HG02798 (cell line): ENCODE measurements at regions not wholly inside any gene's neighbourhood (a gene's known extent, or its start where the extent isn't known, plus 50 kb on each side); places are given as distances from the start of the nearest gene placed in this dataset.
"Not testable (repeated sequence)": the region's sequence is repeated elsewhere in the genome, so short reads cannot be mapped to it uniquely, and the experiment has no call there.

Experiments used
- ATAC-seq: cut with Tn5 transposase; IDR thresholded peaks from one replicate; pipeline ENCODE4 v1.9.1; 2021; ENCODE audit warnings: mild to moderate bottlenecking; ENCODE audit not compliant: unreplicated experiment, poor library complexity

- ATAC-seq, result no peak
Observed at GRCh38 chr2:22359071-22359672, 1025.8 kb upstream of the KLHL29 start.

- ATAC-seq, result no peak
Observed at GRCh38 chr2:22360735-22361374, 1024.1 kb upstream of the KLHL29 start.

DNA sequence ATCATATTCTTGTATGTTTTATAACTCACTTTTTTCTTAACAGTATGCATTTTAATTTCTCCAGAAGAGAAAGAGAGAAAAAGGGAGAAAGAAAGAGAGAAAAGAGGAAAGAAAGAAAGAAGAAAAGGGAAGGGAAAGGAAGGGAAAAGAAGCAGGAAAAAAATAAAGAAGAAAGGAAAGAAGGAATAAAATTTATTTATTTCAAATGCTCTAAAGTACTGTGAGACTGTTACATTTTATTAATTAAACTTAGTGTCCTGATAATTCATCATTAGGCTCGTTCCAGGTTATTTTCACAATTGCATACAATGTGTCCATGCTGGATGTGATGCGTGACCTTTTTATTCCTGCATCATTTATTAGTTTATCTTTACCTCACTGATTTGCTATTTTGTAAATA lies 1023.4 kb upstream of the KLHL29 start:
- ATAC-seq, result no peak

DNA sequence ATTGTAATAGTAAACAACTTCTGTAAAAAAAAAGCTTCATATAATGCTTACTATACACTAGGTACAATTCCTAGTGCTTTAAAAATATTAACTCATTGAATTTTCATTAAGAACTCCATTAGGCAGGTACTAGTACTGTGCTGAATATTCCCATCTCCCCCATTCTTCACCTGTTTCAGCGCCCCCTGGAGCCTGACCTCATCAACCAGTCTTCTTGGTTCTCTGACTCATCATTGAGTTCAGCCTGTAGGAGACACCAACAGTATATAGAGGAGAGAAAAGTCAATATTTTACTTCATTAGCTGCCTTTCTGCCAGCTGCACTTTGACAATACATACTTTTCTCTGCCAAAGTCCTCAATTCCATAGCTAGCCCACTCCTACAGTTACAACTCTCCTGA lies 1009.9 kb upstream of the KLHL29 start:
- ATAC-seq, result no peak

DNA sequence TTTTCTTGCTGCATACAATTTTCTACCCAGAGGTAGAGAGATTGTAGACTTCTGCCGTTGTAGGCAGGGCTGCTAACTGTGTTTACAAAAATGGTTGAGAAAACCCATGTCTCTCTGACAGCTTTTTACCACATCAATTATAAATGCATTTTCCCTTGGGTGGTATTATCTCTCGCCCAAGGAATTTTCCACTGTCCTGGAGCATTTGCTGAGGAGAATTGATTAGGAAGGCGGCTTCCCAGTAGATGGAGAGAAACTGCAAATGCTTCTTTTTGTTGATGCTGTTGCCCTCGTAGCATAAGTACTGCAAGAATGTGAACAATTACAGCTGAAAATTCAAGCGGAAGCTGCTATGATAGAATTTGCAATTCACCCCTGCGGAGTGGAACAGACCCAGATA lies 1007.7 kb upstream of the KLHL29 start:
- ATAC-seq, result no peak

- ATAC-seq, result no peak
Observed at GRCh38 chr2:22382479-22383169, 1002.4 kb upstream of the KLHL29 start.

- ATAC-seq, result no peak
Observed at GRCh38 chr2:22397847-22398246, 987.1 kb upstream of the KLHL29 start.

DNA sequence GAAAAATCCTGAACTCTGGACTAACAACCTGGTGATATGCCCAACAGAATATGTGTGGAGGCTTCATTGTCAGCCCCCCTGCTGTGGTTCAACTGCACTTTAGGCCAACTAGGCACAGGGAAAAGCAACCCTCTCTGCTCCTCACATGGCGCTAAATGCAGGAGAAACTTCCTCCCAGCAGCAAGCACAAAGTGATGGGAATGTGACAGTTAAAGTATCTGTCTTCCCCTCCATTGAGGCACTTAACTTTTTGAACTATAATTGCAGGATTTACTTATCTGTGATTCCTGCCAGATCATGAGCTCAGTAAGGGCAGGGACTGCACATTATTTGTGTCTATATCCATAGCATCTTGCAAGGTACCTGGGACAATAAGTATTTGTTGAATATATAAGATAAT lies 981.2 kb upstream of the KLHL29 start:
- no peak for ATAC-seq

GRCh38 chr2:22406625-22407024 lies 978.4 kb upstream of the KLHL29 start:
- ATAC-seq, result no peak

DNA sequence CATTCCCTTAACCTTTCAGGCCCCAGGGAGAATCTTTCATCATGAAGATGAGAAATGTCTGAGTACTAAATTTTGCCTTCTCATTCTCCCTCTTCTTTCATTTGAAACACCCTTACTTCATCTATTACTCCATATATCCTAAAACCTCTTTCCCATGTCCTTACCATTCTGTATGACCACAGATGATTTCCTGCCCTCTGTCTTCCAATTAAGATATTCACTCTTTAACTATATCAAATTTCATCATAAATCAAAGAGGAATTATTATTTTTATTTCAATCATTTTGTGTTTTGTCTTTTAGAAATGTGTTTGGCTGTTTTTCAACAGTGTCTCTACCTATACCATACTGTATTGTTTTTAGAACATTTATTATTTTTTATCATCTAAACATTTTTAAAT lies 964.9 kb upstream of the KLHL29 start:
- ATAC-seq, result no peak

DNA sequence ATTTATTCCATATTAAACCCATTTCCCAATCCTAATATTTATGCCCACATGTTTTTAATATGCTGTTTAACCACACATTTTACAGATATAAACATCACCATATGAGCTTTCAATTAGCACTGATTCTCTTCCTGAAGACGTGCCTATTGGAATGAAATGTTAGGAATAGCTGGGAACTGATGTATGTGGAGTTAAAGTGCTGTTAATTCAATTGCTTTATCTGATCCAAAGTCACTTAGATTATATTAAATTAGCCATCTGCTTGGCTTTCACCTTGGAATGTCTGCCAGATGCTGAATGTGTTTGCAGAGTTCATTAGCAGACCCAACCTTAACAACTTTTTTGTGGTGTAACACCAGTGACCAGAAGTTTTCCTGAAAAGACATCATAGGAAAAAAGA lies 942.9 kb upstream of the KLHL29 start:
- no peak for ATAC-seq

DNA sequence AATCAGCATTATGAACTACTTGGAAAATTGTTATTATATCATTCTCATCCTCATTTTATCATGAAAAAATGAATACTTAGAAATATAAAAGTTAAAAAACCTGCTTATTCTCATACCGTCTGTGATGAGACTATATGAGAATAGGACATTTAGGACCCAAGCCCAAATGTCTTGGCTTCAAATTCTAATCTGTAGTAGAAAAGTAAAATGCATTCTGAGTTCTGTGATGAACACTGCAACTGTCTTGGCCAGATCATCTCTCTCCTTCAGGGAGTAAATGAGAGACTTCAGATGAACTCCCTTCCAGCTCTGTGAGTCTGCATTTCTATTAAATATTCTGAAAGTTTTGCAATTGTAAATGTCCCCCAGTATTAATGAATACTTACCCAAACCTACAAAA lies 940.7 kb upstream of the KLHL29 start:
- ATAC-seq, result no peak

- no peak for ATAC-seq
Observed at GRCh38 chr2:22449696-22450095, 935.3 kb upstream of the KLHL29 start.

- ATAC-seq, result no peak
Observed at GRCh38 chr2:22450831-22451230, 934.1 kb upstream of the KLHL29 start.

DNA sequence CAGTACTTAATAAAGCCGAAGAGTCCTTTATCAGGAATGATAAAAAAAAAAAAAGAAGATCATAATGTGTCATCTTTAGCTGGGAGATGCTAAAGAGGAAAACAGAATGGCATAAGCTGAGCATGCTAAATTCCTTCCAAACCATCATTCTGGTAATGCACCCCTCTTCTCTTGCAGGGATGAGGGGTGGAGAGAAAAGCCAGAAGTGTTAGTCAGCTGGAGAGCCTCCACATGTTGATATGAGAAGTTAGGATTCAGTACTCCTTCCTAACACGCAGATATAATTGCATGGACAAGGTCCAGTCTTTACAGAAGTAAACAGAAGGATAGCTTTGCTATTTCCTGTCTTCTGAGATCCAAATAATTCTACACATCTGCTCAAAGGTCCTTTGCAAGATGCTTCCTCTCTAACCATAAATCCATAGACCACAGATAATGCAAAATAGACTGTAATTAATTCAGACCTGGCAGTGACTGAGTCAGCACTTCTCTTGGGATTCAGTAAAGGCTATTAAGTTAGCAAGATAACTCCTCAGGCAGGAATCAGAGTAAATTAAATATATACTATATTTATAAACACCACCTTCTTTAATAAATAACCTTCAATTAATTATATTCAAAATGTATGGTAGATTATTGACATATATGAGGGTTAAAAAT lies 930.0 kb upstream of the KLHL29 start:
- no peak for ATAC-seq

- ATAC-seq, result no peak
Observed at GRCh38 chr2:22458440-22458839, 926.5 kb upstream of the KLHL29 start.

DNA sequence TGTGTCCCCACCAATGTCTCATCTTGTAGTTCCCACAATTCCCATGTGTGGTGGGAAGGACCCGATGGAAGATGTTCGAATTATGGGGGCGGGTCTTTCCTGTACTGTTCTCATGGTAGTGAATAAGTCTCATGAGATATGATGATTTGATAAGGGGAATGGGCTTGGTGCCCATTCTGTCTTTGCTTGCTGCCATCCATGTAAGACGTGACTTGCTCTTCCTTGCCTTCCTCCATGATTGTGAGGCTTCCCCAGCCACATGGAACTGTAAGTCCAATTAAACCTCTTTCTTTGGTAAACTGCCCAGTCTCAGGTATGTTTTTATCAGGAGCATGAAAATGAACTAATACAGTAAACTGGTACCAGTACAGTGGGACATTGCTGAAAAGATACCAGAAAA lies 909.9 kb upstream of the KLHL29 start:
- ATAC-seq, result not testable (repeated sequence)

DNA sequence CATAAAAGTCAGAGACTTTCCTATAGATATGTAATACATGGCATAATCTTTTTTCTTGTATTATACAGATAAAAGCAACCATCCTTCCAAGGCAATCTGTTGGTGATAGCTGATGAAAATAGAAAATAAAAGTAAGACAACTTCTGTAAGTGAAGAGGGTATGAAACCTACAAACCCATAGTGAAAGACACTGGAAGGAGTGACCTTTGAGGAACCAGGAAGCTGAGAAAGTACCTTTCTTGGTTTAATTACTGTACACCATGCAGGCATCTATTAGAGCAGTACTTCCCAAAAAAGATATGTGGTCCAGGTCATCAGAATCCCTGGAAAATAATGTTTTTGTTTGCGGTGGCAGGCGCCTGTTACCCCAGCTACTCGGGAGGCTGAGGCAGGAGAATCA lies 906.6 kb upstream of the KLHL29 start:
- no peak for ATAC-seq

DNA sequence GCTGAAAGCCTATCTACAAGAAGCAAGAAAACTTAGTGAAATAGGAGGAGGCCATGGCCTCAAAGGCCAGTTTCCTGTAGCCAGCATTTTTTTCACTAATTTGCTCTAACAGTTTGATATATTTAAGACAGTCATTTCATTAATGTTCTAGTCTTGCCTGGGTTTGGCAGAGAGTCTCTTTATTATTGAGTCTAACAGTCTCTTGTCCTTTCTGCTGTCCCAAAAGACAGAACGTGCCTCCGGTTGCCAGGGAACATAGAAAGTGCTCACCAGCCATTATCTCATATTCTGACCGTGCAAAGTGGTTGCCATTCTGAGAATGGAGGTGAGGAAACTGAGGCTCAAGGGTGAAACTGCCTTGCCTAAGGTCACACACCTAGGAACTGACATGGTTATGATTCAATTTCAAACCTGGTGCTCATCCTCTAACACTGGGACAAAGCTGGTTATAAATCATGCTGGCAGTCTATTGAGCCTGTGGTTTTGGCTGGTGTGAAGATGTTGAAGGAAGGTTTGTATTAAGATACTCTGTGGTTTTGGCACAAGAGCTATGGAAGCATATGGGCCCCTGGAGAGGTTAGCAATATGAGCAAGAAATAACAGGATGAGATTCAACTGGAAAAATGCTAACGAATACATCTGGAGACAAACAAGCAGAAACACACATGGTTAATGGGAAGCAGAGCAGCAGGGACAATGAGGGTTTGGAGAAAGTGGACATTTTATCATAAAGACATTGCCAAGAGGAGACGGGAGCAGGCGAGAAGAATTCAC lies 903.3 kb upstream of the KLHL29 start:
- ATAC-seq, result no peak

DNA sequence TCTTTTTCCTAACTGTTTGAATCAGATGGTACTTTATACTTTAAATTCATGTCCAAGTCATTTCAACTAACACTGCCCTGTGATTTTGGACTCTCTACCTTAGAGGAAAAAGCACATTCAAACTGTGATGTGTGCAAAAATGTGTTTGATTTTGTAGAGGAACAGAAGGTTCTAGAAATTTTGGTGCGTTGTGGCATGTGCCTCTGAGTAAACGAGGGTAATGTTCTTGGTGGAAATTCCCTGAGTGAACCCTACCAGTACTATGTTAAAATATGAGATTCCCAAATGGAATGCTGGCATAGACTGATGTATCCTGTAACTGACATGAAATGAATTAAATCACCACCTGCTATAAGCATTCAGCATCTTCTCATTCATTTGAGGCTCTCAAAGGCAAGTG lies 901.9 kb upstream of the KLHL29 start:
- no peak for ATAC-seq

DNA sequence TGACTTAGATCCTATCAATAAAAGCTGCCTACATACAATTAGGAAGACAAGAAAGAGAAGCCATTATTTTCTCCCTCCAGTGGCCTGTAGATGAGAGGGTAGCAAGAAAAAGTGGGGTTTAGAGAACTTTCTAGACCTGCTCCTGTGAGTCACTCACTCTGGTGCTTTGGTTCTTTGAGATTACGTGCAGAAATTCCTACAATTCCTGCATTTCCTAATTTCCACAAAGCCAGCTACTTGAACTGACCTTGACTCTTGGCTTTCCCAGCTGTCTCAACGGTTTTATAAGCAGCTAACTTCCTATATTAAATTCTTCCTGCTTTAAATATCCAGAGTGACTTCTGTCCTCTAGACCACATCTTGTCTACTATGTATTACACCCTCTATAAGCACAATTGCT lies 899.5 kb upstream of the KLHL29 start:
- ATAC-seq, result no peak
